ENCODE measurements at regions not wholly inside any gene's neighbourhood (a gene's known extent, or its start where the extent isn't known, plus 50 kb on each side); places are given as distances from the start of the nearest gene placed in this dataset.

GRCh38 chr5:33241802-33242201, 199.0 kb upstream of the TARS1 start:
- peak in 2 of 51 donors; percentile 3 for DNase-seq

DNA sequence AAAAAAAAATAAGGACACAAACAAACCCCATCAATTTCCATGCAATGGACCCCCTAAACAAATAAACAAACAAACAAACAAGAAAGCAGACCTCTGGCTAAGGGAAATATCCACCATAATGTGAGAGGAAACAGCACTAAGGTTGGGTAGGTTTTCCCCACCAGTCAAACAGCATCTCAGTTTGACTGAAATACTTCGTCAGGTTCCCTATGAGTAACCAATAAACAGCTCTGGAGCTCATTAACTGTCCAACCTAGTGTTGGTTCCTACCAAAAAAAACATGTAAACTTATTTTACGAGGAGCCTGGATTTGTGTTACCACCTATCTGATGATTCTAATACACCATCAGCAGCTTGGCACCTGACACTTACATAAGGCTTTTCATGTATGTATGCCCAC, 198.5 kb upstream of the TARS1 start:
- DNase-seq, result no peak

DNA sequence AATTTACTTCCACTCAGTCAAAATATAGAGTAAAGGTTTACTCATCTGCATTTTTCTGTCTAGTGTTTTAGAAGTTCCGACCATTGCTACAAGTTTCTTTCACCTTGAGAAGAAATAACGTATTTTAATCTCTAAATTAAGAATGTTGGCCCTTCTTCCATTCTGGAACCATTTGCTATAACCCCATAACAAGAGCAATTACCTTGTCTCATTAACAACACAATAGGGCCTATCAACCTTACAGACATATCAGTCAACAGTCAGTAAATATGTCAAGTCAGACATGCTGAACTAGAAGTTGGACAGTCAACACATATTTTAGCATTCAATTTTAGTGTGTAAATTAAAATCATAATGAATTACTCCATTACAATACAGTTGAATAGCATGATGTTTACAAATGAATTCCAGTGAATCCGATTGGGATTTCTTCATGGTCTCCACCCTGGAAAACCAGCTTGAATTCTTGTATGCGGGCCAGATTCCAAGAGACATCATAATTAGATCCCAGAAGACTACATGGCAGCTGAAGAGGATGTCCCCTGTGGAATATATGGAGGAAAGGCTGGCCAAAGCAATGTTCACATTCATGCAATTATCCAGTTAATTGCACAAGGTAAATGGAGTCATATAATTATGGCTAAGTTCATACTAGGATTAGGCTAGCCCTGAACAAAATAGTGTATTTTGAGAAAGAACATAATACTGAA, 196.2 kb upstream of the TARS1 start:
- DNase-seq, result no peak

DNA sequence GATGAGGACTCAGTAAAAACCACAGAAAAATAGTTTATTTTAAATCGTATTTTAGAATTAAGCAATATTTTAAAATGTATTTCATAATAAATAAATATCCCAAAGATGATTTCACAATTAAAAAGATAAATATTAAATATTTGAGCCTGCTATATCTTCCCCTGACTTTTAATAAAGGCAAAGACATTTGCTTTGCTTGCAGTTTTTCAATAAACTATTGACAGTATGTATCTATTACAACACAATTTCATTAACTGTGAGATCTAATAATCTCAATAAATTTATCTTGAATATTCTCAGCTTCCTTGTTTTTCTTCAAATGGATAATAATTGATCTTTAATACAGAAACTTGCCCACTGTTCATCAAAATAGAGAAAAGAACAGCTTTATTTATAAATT, 186.2 kb upstream of the TARS1 start:
- DNase-seq, result no peak

DNA sequence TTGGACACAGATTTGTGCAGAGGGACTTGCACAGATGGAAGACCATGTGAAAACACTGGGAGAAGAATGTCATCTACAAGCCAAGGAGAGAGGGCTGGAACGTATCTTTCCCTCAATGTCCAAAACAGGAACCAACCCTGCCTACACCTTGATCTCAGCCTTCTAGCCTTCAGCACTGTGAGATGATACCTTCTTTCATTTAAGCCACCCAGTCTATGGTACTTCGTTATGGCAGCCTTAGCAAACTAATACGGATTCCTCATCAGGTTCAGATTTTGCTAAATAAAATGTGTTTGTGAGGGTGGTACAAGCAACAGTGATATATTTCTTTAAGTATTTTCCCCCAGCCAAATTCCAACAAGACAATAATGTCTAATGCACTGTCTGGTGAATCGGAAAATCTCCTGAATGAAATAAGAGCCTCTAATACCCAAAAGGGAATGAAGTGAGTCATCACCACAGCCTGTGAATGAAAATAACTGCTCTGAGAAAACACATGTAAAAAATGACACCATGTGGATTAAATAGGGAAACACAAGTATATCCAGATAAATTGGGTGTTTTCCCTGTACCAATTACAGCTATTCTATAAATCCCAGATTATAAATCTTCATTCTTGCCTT, 182.8 kb upstream of the TARS1 start:
- DNase-seq, result no peak

GRCh38 chr5:33258553-33258952, 182.2 kb upstream of the TARS1 start:
- no peak for DNase-seq

DNA sequence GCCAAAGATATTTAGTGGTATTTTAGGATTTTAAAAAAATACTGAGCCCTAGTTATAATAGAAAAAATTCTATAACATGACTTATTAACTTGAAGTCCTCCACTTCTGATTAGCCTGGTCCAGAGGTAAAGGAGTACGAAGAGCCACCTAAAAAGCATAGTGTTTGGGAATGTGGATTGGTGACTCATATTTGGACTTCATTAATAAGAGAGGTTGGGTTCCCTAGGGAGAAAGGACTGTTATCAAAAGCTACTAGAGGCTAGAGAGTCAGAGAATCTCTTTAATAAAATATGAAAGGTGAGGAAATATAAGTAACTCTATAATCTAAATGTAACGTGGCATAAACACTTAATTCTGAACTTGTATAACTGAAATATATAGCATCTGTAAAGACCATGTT, 180.7 kb upstream of the TARS1 start:
- DNase-seq, result no peak

- DNase-seq, result no peak
Measured at GRCh38 chr5:33261305-33261704, 179.5 kb upstream of the TARS1 start.

GRCh38 chr5:33261747-33262146, 179.0 kb upstream of the TARS1 start:
- no peak for DNase-seq

DNA sequence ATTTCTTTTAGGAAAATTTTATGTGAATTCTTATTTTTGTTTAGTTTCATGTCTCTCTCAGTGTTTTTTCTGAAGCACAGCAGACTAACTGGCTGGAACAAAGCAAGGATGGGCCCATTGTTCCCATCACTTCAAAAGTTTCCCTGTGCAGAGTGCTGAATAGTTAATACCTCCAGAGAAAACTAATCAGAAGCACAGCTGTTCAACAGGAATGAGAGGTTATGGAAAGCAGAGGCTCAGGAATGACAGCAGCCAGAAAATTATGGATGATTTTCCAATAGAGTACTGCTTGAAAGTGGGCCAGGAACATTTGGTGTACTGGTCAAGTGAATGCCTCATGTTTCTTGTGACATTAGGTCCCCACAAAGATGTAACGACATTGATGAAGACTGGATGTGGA, 173.0 kb upstream of the TARS1 start:
- no peak for DNase-seq

DNA sequence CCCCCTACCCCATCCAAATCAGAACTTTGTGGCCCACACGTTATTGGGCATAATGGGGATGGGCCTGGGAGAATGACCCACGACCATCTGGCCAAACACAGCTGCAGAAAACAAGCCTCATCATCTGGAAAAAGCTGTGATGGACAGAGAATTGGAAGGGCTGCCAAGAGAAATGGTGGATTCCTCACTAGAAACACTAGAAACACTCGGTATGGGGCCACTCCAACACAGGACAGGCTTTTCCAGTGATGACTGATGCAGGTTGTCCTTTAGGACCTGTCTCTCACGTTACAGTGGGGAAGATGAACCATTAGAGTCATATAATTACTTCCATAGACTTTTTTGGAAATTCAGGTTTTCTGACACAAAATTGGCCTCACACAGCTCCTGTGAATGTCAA, 172.4 kb upstream of the TARS1 start:
- DNase-seq, result no peak

DNA sequence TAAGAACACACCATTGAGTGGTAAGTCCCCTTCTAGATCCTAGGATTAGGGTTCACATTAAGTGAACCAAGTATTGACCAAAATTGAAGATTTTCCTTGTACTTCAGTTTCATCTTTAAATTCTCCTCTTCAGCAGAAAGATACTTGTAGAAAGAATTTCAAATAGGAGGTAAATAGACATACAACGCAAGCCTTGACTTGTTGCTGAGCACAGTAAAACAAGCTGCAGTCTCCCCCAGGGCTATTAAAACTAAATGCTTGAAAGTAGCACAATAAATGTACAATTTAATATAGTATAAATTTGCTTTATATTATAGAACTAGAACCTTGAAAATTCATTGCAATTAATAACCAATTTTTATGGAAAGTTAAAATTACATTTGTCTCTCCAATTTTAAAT, 170.1 kb upstream of the TARS1 start:
- DNase-seq, result no peak

DNA sequence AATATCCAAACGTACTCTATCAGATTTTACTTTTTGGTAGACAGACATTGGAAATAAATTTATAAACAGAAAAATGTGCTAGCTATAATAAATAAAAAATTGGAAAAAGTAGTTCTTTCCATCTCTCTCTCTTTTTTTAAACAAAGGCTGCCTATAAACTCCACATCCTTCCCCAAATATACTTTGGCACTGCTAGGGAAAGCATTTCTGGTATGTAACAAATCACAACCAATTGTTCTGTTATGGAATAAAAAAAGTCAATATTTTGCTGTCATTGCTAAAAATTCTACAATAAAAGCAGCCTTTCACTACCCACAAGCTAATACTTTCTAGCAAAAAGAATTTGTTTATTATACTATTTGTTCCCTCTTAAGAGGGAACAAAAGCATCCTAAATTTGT, 169.2 kb upstream of the TARS1 start:
- DNase-seq, result no peak

DNA sequence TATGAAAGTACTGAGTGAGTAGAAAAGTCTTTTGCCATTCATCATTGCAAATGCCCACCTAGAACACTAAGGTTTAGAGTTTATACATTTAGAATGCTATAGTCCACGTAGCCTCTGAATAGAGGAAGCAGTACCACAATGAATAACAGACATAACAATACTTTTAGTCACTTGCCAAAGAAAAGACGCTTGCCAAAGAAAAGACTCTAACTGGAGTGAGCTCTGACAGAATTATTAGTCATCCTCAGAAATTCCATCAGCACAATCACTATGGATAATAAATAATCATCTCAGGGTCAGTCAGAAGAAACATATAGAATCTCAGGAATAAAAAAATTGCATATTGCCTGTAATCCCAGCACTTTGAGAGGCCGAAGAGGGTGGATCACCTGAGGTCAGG, 168.5 kb upstream of the TARS1 start:
- no peak for DNase-seq

DNA sequence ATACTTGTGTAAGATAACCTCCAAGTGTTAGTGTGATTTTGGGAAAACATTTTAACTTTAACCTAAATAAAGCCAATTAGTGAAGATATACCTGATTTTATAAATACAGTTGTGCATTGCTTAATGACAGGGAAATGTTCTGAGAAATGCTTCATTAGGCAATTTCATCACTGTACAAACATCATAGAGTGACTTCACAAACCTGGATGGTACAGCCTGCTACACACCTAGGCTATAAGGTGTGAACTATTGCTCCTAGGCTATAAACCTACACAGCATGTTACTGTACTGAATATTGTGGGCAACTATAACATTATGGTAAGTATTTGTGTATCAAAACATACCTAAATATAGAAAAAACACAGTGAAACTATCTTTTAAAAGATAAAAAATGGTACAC, 166.8 kb upstream of the TARS1 start:
- DNase-seq, result no peak

DNA sequence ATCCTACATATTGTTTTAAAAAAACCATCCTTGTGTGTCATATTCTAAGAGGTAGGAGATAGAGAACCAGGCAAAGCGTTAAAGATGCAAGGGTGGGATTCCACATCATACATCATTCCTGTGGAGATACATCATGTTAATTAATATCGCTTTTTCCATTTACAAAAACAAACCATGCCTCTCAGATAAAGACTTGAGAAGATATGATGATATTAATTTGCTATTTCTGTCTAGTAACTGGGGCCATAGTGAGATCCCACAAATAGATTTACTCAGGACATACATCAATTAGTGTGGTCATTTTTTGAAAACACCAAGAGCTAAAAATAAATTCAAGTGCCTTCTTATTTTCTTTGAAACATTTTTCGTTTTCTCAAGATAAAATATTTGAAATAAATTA, 165.4 kb upstream of the TARS1 start:
- DNase-seq, result no peak

DNA sequence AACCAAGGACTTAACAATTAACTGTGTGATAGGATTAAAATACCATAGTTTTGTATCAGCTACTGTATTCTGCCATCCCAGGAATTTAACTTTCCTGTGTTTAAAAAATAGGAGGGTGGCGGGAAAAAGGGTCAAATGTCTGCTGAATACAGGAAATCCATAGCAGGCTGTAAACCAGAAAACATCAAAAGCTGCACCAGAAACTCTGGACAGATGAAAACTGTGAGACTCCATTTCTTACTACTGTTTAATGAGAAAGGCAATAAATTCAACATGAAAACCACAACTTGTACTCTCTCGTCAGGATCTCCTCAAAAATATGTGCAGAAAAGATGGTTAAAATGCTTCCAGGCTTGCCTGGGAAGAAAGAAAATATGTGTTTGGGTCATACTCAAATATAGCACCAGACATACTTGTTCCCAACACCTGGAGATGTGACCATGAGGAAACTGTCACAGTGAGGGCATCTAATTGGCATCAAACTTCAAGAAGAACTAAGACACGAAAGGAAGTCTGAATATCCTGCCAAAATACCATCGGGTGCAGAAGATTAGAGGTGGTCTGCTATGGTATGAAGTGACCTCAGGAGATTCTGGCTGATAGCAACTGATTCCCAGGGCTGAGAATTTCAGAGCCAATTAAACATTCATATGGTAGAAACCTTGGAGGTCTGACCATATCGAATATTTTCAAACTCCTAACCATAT, 164.7 kb upstream of the TARS1 start:
- no peak for DNase-seq

DNA sequence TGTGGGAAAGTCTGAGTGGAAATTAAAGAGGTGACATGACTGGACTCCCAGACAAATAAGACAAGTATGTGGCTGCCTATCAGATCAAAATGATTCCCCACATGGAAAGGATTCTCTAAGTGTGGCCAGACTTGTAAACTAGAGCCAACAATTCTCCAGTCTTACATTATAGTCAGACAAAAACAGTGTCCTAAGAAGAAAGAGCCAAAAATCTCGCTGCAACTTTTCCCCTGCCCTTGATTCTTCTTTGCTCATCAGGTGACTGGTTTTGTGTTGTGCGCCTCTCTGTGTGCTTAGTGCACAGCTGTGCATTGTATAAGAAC, 164.2 kb upstream of the TARS1 start:
- no peak for DNase-seq

DNA sequence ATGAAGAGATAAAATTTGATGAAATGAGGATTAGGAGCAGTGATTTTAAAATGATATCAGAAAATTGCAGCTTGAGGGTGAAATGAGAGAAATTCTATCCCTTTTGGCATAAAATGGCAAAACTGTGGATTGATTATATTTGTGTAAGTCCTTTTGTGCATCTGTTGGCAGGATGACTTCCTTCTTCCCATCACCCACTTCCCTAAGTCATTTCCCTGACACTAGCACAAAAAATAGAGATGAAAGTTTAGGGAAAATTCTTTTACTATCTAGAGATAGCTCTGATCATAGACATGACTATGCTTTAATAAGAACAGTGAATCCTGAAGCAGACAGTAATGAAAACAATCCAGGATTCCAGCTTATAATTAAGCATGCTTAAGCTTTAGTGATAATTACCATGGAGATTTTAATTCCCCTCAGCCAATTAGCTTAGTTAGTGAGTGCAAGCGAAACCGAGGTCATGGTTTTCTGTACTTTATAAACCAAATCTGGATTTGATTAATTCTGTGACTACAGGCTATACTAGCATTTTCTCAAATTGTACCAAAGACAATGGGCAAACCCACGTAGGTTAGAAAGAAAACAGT, 163.6 kb upstream of the TARS1 start:
- no peak for DNase-seq

- no peak for DNase-seq
Measured at GRCh38 chr5:33281431-33281843, 159.3 kb upstream of the TARS1 start.

DNA sequence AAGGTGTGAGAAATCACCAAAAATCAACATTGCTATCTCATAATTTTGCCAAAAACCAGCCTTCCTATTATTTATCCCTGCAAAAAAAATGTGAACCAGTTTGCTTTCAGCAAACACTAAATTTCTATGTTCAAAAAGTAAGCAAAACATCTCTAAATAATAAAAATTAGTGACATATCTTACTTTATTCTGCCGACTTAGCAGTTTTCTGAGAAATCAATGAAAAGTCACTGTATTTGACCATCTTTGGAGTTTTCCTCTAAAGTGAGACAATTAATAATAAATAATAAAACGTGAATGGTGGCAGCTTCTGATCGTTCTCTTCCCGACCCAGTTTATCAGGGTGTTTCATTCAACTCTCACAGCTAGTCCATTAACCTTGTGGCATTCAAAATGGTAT, 158.6 kb upstream of the TARS1 start:
- no peak for DNase-seq

GRCh38 chr5:33282696-33283095, 158.1 kb upstream of the TARS1 start:
- no peak for DNase-seq

DNA sequence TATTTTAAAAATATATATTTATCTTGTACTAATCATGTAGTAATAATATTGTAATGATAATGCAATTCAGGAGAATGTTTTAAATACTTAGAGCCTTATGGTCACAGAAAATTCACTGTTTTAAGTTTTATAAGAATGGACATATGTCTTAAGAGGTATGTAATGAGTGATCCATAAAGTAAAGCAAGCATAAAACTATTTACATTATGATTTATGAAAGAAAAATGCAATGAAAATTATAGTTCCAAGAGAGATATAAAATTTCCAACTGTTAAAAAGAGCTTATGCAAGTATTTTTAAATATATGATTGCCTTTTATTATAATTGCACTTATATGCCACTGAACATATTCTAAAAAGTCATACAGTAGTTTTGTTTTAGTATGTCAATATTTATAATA, 157.5 kb upstream of the TARS1 start:
- no peak for DNase-seq

All from hypothalamus (tissue), 51 donors.